T-helper 1 cell treated with Interleukin-12 subunit alpha and Interleukin-12 subunit beta and Interleukin-4 antibody, amounts not matched to agents 30 ng/mL and 1 ng/mL, for 36 hours (primary cell): ENCODE measurements at regions not wholly inside any gene's neighbourhood (a gene's known extent, or its start where the extent isn't known, plus 50 kb on each side); places are given as distances from the start of the nearest gene placed in this dataset.

Experiments
- intact Hi-C: fragments of 100-400 bp; cut with micrococcal nuclease; formaldehyde crosslinking; loops from one replicate; pipeline ENCODE4 v1.15.1; 2024

DNA sequence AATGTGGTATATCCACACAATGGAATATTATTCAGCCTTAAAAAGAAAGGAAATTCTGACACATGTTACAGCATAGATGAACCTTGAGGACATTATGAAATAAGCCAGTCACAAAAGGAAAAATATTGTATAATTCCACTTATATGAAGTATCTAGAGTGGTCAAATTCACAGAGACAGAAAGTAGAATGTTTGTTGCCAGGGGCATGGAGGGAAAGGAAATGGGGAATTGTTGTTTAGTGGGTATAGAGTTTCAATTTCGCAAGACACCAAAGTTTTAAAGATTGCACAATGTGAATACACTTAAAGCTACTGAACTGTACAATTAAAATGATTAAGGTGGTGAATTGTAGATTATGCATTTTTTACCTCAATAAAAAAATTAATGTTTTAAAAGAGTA lies 92.9 kb downstream of the TXNL1 start:
- intact Hi-C loops, result no loop called here

DNA sequence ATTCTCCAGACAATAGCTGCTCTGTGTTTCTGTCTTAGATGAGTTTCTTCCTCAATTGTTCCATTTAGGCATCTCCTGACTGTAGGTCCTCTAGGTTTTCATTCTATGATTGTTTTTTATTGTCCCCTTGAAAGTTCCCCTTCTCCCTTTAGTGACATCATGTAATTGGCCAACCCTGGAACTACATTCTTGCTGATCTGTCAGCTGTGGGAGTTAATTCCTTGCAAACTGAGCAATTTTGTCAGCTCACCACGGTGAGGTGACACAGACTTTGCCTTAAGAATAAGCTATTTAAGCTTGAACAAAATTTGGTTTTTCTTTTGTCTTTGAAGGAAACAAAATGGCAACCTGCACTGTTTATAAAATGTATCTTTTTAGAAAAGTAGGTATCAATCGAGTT lies 95.9 kb downstream of the TXNL1 start:
- intact Hi-C loops, result no loop called here

DNA sequence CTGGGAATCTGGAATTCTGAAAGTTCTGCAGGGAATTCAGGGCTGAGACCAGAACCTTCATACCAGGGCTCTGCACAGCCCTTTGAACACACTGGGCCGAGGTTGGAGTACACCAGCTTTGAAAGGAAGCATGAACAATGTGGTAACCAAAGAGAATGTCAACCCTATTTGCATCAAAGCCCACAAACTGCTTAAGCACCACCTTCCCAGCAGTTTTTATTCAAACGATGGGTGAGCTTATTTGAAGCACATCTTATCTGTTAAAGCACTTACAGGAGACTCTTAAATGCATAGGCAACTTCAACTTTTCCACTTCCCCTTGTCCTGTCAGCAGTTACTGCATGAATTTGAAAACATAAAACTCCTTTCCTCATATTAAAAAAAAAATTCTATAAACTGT lies 96.6 kb downstream of the TXNL1 start:
- intact Hi-C loops, result no loop called here

DNA sequence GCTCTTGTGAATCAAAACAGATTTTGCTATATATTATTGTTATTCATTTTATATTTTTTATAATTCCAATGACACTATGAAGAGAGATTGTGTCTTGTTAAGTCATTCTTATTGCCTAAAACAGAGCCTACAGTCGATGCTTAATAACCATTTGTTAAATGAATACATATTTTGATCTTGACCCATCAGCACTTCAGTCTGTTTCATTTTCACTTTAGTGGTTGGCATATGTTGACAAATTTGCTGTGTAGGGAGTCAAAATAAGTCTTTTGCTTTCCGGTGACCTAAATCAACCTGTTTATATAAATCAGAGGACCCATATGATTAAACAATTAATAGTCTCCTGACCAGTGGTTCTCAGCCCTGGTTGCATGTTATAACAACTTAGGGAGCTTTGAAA lies 97.1 kb downstream of the TXNL1 start:
- intact Hi-C loops, result no loop called here

DNA sequence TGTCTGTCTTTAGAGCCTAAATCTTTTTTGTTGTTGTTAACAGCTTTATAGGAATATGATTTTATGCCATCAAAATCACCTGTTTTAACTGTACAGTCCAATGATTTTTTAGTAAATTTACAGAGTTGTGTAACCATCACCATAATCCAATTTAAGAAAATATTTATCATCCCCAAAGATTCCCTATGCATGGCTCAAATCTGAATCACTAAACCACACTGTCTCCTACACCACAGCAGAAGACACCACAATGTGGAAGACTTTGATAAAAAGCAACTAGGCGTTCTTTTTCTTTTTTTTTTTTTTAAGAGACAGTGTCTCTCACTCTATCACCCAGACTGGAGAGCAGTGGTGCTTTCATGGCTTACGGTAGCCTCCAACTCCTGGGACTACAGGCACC lies 99.6 kb downstream of the TXNL1 start:
- intact Hi-C loops, result no loop called here

DNA sequence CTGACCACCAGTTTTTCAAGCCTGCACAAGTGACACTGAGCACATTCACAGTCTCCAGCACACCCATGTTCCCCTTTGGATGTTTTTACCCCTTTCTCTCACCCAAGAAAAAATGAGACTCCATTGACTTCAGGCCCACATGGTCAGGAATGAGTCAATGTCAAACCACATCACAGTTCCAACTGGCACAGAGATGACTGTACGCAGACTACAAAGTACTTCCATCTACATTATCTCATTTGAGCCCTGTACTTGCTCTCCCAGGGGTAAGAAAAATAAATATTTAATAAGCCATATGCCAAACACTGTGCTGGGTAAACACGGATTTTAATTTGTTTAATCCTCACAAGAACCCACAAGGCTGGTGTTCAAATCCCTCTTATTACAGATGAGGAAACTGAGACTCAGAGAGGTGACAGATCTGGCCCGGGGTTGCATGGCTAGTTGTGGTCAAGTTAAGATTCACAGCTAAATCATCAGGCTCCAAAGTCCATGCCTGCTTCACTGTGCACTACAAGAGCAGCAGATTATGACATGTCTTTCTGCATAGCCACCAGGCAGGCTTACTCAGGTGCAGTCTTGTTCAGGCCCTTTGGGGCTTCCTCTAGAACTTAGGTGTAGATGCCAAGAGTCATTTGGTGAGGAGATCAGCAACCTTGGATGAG lies 106.1 kb downstream of the TXNL1 start:
- intact Hi-C loops, result no loop called here

DNA sequence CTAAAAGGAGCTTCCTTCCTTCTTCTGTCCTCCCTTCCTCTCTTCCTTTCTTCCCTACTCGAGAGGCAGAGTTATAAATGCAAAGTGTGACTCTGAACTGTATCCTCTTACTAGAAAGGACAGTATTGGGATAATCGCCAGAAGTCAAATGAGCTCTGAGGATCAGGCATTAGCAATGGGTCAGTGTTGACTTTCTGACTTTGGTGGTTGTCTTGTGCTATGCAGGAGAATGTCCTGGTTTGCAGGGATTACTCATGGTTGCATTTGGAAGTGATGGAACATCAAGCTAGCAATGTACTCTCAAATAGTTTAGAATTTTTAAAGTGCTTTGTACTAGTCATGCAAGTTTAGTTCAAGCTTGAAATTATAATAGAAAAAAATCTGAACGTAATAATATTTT lies 115.6 kb downstream of the TXNL1 start:
- intact Hi-C loops, result no loop called here

DNA sequence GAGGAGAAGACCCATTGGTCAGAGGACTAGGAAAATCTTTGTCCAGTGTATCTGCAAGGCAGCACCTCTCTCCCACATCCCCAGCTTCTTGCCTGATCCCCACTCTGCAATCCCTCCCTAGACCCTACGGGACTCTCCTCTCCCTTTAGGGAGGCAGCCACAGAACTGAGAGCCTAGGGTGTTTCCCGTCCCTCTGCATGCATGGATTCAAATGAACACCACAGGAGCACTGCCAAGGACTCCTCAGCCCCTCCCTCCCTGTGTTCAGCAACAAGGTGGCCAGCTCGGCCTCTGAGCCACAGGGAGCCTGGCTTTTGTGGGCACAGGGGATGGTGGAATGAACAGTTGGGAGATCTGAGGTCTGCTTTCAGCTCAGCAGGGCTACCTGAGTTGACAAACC lies 117.1 kb downstream of the TXNL1 start:
- intact Hi-C loops, result no loop called here

DNA sequence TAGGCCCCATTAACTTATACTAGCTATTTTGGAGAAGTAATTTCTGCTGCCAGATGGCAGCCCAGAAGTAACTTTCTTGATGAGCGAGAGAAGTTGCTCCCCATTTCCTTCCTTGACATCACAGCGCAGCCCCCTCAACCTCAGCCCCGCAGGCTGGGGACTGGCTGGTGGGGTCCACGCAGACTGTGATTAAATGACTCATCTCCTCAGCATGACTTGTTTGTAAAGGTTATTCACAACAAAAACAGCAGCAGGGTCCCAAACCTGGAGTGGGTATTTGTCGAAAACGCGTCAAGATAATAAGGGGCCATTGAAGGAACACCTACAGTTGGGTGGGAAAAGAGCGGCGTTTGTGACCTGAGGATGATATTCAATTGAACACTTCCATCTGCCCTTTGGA lies 120.6 kb downstream of the TXNL1 start:
- intact Hi-C loops, result no loop called here

DNA sequence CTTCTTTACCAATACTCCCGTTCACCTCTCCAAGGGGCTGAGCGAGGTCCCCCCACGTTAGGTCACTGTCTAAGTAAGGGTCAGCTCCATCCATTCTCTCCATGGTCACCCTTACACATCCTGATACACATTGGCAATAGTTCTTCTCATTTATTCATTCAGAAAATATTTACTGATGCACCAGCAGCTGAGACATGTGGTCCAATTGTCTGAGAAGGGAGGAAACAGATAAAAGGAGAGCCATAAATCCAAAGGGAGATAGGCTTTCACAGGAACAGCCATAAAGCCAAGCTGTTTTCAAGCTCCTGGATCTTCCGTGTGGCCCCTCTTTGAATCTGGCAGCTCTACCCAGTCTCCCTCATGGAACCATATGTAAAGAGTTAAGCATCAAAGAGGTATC lies 121.2 kb downstream of the TXNL1 start:
- intact Hi-C loops, result no loop called here

DNA sequence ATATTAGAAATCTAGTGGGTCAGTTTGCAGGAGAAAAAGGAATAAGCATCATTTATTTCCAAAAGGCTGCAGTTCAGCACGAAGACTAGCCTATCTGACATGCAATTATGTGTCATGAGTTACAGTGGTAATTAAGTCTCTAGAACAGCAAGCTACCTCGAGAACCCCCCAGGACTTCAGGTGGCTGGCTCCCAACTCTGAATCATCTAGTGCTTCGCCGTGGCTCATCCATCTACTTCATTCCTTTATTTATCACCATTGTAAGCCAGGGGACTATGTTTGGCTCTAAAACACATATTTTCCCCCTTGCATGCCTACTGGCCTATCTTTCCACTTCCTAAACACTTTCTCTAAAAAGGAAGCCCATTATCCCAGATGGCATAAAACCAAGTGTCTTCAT lies 121.6 kb downstream of the TXNL1 start:
- intact Hi-C loops, result no loop called here

DNA sequence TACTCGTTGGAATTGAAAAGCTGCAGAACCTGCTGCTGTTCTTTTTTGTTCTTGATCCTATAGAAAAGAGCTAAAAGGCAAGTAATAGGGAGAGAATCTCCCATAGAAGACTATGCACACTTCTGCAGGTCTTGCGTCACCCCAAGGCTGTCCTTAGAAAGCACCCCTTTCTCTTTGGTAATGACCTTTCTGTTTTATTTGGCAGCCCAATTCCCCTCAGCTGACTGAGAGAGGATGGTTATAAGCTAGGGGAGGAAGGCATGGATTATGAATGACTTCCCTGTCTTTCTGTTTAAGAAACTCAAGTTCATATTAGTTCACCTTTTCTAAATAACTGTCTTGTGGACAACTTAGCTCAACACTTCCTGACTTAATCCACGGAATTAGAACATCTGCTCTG lies 122.9 kb downstream of the TXNL1 start:
- intact Hi-C loops, result no loop called here

DNA sequence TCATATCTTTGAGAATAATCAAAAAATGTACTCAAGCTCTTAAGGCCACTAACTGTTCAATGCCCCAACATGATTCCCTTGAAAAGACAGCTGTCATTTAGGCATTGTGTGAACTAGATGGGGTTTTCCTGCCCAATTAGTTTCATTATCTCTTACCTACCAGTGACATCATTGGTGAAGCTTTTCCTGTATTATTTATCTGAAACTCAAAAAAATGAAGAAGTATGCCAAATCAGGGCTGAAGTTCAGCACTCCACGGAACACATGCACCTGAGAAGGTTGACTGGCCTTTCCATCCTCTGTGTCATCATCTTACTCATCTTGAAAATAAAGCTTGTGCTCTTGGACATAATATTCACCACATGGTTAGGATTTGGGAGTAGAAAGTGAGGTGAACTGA lies 126.4 kb downstream of the TXNL1 start:
- intact Hi-C loops, result no loop called here

DNA sequence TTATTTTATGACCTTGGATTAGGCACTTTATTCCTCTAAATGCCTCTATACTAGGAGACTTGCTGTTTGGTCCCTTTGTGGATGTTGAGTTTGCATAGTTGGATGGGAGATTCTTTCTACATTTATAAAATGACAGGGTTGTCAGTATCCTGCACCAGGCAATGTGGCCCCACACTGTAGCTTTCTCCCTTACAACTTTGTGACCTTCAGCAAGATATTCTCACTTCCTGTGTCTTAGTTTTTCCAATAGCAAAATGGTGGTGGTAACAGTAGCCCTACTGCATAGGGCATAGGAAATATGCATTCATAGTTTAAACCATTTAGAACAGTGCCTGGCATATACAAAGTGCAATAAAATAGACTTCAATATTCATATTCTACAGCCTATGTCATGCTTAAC lies 128.3 kb downstream of the TXNL1 start:
- intact Hi-C loops, result no loop called here

DNA sequence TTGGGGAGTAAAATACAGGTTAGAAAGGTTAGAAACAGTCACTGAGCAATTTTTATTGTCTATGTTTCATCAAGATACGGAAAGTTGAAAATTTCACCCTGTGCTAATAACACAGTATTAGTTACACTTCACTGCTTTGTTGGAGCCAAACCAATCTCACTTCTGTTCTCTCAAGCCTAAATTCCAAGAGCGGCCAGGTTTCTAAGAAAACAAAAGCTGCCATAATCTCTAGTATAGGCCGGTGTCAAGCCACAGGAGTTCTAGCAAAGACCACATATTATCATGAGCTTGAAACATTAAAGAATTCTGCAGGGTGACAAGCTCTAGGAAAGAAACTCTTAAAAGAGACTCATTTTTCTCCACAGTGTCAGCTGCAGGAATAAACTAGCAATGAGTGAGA lies 128.7 kb downstream of the TXNL1 start:
- intact Hi-C loops, result no loop called here

DNA sequence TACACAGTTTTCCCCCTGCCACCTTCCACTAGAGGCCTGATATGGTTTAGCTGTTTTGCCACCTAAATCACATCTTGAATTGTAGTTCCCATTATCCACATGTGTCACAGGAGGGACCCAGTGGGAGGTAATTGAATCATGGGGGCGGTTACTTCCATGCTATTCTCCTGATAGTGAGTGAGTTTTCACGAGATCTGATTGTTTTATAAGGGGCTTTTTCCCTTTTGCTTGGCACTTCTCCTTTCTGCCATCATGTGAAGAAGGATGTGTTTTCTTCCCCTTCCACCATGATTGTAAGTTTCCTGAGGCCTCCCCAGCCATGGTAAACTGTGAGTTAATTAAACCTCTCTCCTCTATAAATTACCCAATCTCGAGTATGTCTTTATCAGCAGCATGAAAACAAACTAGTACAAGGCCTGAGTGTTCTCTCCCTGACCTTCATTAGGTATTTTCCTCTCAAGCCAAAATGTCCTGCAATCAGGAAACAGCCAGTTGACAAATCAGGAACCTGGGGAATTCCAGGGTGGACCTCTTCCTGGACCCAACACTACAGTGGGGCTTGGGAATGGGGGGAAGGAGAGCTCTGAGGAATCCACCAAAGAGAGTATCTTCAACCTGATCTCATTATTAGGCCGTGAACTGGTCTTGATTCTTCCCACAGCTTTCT lies 129.9 kb downstream of the TXNL1 start:
- intact Hi-C loops, result no loop called here

DNA sequence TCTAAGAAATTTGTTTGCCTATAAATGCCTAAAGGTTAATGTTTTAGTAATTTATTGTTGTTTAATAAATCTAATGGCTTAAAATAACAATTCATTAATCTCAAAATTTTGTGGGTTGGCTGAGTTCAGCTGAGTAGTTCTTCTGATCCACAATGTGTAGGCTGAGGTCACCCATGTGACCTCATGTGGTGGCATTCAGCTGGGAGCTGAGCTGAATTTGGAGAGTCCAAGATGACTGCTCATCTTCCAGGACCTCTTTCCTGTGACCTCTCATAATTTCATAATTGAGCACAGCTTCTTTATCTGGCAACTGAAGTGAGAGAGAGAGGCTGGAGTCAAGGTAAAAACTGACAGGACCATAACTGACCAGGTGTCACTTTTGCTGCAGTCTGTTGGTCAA lies 132.4 kb downstream of the TXNL1 start:
- intact Hi-C loops, result no loop called here

DNA sequence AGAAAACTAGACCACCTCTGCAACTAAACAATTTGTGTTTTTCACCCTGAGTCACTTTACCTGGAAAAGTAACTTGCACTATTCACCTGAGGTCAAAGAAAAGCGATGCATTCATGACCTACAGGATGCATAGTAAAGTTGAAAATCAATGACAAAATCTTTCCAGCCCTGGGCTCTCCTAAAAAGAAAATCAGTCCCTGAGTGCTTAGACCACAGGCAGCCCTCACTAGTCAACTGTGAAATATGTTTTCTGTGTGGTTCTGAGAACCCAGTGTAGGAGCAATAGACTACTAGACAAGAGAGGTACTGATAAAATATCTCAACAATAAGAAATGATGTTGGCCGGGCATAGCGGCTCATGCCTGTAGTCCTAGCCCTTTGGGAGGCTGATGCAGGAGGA lies 133.1 kb downstream of the TXNL1 start:
- intact Hi-C loops, result no loop called here

DNA sequence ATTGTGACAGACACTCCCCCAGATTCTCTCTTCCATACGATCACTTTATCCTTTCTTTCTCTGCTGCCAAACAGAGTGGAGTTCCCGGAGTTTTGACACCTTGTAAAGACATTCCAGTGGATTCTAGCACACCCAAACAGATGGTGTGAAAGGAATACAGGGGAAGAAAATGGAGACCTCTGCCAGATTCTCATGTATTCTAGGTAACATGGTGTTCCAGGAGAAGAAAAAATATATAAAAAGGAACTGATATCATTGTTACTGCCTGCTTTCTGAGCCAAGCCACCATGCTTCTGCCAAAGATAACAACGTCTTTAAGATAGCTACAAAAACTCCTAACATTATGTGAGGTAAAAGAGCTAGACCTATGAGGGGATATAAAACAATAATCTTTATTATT lies 136.5 kb downstream of the TXNL1 start:
- intact Hi-C loops, result no loop called here

DNA sequence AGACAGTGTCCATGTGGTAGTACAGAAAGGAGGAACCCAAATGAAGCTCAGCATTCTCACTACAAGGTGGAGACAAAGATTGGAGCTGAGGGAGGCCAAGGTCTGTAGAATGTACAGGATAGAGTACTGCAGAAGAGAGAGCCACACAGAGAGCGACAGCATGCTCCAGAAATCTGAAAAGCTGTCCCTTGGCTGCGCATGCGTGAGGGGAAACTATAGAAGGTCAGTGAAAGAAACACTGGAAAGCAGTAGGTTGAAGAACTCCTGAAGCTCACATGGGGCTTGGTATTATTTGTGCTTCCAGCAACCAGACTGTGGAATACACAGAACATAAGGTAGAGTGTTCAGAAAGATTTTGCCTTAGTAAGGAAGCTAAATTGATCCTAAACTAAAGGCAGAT lies 142.5 kb downstream of the TXNL1 start:
- intact Hi-C loops, result no loop called here

DNA sequence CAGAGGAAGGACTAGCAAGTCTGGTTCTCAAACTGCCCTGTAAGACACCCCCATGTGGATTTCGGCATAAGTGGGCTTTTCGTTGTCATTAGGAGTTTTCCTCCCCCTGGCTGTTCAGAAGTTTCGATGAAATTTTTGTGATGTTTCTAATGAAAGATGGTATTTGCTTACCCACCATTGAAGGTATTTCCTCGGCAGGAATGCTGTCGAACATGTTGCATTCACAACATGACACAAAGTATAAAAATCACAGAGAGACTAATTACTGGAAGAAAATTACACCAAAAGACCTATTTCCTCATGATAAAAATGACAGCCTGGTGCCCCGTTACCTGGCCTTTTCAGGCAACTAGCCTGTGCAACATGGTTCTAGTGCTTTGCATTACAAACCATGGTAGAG lies 144.9 kb downstream of the TXNL1 start:
- intact Hi-C loops, result no loop called here

DNA sequence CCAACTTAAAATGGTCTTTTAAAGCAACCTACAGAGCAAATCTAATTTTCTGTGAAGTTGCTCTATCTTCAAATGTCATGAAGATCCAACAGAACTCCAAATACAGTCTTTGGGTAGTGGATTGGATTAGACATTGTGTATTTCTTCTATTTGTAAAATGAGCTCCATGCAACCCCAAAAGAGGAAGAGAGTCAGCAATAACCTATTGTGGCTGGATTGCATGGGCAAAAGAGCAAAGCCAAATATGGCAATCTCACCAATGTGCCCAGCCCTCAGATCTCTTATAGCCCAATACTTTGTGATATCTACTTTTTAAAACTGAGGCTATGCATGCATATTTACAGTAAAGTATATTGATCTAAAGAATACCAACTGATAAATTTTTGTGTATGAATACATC lies 146.3 kb downstream of the TXNL1 start:
- intact Hi-C loops, result no loop called here

DNA sequence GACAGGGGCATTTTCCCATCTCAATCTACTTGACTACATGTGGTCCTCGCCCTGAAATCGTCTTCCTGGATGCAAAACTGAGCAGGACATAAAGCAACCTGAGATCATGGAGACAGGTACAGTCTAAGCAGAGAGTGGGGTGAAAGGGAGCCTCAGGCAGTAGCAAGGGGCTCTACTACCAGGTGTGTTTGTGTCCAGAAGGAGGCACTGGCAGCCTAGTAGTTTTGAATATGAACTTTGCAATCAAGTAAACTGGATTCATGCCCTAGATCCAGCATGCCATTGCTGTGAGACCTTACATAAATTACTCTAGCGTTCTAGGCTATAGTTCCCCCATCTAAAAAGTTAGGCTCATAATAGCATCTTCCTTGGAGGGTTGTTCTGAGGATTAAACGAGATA lies 147.4 kb downstream of the TXNL1 start:
- intact Hi-C loops, result no loop called here

DNA sequence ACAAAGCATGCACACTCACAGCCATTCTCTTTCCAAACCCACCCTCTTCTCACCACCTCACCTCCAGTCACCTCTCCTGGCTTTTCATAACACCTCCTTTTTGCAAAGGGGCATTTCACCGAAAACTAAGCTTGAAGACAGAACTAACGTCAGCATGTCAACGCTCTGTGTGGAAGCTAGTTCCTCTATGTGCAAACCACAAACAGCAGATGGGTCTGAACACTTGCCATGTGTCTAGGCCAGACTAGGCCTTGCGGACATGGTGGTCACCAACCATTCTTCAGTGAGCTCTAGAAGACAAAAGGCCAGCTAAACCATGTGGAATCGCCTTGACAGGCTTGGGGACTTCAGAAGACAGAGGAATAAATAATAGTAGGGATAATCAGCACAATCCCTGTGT lies 148.5 kb downstream of the TXNL1 start:
- intact Hi-C loops, result no loop called here
